Duodenal mucosa (tissue), 2 donors: ENCODE measurements at regions not wholly inside any gene's neighbourhood (a gene's known extent, or its start where the extent isn't known, plus 50 kb on each side); places are given as distances from the start of the nearest gene placed in this dataset.

Source experiments
- H3K27ac ChIP-seq: one replicate; pipeline ENCODE4 v1.7.0; 2013; ENCODE audit warnings: low read depth, low read length
- H3K27me3 ChIP-seq, 2 donors: one replicate each; pipeline ENCODE4 v1.7.0; 2013; ENCODE audit warnings: low read length in 2 of 2, control low read depth in 1 of 2; ENCODE audit not compliant: insufficient read depth in 2 of 2, control insufficient read depth in 1 of 2
- H3K36me3 ChIP-seq, 2 donors: one replicate each; pipeline ENCODE4 v1.7.0; 2013; ENCODE audit warnings: low read length in 2 of 2, control low read depth in 1 of 2; ENCODE audit not compliant: insufficient read depth in 2 of 2, control insufficient read depth in 1 of 2
- H3K4me1 ChIP-seq, 2 donors: one replicate each; pipeline ENCODE4 v1.7.0; 2013; ENCODE audit warnings: low read length in 2 of 2, control low read depth in 1 of 2; ENCODE audit not compliant: insufficient read depth in 2 of 2, control insufficient read depth in 1 of 2
- H3K4me3 ChIP-seq, 2 donors: one replicate each; pipeline ENCODE4 v1.7.0; 2013; ENCODE audit warnings: low read length in 2 of 2, low read depth in 1 of 2
- H3K9ac ChIP-seq, 2 donors: one replicate each; pipeline ENCODE4 v1.7.0; 2013; ENCODE audit warnings: low read length in 2 of 2, low read depth in 1 of 2
- H3K9me3 ChIP-seq, 2 donors: one replicate each; pipeline ENCODE4 v1.7.0; 2013; ENCODE audit warnings: low read length in 2 of 2, control low read depth in 1 of 2; ENCODE audit not compliant: control insufficient read depth in 1 of 2

- Histone ChIP-seq H3K36me3 (no peaks in the 10 kb centered on the region), H3K9me3 (no peaks in the 10 kb centered on the region), H3K4me3 (no peak overlapping the region), H3K4me1 (no peaks in the 10 kb centered on the region), H3K27me3 (no peaks in the 10 kb centered on the region), H3K9ac (no peak overlapping the region), H3K27ac (no peak overlapping the region)
Measured at GRCh38 chr14:98580131-98580678, 691.8 kb downstream of the BCL11B start.

GRCh38 chr14:98582276-98582675 lies 689.7 kb downstream of the BCL11B start:
- Histone ChIP-seq H3K27ac (no peak overlapping the region), H3K9ac (no peak overlapping the region), H3K4me3 (no peak overlapping the region), H3K27me3 (no peaks in the 10 kb centered on the region), H3K9me3 (no peaks in the 10 kb centered on the region), H3K4me1 (no peaks in the 10 kb centered on the region), H3K36me3 (no peaks in the 10 kb centered on the region)

GRCh38 chr14:98591161-98591560 lies 680.8 kb downstream of the BCL11B start:
- Histone ChIP-seq H3K27ac (no peak overlapping the region), H3K4me1 (no peaks in the 10 kb centered on the region), H3K27me3 (no peaks in the 10 kb centered on the region), H3K9me3 (no peaks in the 10 kb centered on the region), H3K9ac (no peak overlapping the region), H3K4me3 (no peak overlapping the region), H3K36me3 (no peaks in the 10 kb centered on the region)

- Histone ChIP-seq H3K9me3 (no peaks in the 10 kb centered on the region), H3K27ac (no peak overlapping the region), H3K4me3 (no peak overlapping the region), H3K36me3 (no peaks in the 10 kb centered on the region), H3K27me3 (no peaks in the 10 kb centered on the region), H3K4me1 (no peaks in the 10 kb centered on the region), H3K9ac (no peak overlapping the region)
Measured at GRCh38 chr14:98592611-98593170, 679.3 kb downstream of the BCL11B start.

- no peaks in the 10 kb centered on the region for H3K27me3 ChIP-seq
- H3K27ac ChIP-seq: no peak overlapping the region
- no peaks in the 10 kb centered on the region for H3K9me3 ChIP-seq
- no peaks in the 10 kb centered on the region for H3K4me1 ChIP-seq
- H3K36me3 ChIP-seq: no peaks in the 10 kb centered on the region
- no peak overlapping the region for H3K4me3 ChIP-seq
- H3K9ac ChIP-seq: no peak overlapping the region
Measured at GRCh38 chr14:98593361-98593761, 678.6 kb downstream of the BCL11B start.

GRCh38 chr14:98594156-98594555 lies 677.8 kb downstream of the BCL11B start:
- H3K9me3 ChIP-seq: no peaks in the 10 kb centered on the region
- no peak overlapping the region for H3K27ac ChIP-seq
- H3K9ac ChIP-seq: no peak overlapping the region
- H3K27me3 ChIP-seq: no peaks in the 10 kb centered on the region
- H3K4me3 ChIP-seq: no peak overlapping the region
- H3K4me1 ChIP-seq: no peaks in the 10 kb centered on the region
- no peaks in the 10 kb centered on the region for H3K36me3 ChIP-seq

- Histone ChIP-seq H3K27ac (no peak overlapping the region), H3K9me3 (no peaks in the 10 kb centered on the region), H3K27me3 (no peaks in the 10 kb centered on the region), H3K4me3 (no peak overlapping the region), H3K4me1 (no peaks in the 10 kb centered on the region), H3K9ac (no peak overlapping the region), H3K36me3 (no peaks in the 10 kb centered on the region)
Measured at GRCh38 chr14:98598576-98598975, 673.4 kb downstream of the BCL11B start.

GRCh38 chr14:98599082-98599481 lies 672.9 kb downstream of the BCL11B start:
- no peak overlapping the region for H3K9ac ChIP-seq
- no peaks in the 10 kb centered on the region for H3K36me3 ChIP-seq
- H3K27ac ChIP-seq: no peak overlapping the region
- H3K4me1 ChIP-seq: no peaks in the 10 kb centered on the region
- no peaks in the 10 kb centered on the region for H3K9me3 ChIP-seq
- H3K27me3 ChIP-seq: no peaks in the 10 kb centered on the region
- no peak overlapping the region for H3K4me3 ChIP-seq

- no peak overlapping the region for H3K9ac ChIP-seq
- no peak overlapping the region for H3K27ac ChIP-seq
- H3K27me3 ChIP-seq: no peaks in the 10 kb centered on the region
- H3K36me3 ChIP-seq: no peaks in the 10 kb centered on the region
- H3K9me3 ChIP-seq: no peaks in the 10 kb centered on the region
- H3K4me3 ChIP-seq: no peak overlapping the region
- H3K4me1 ChIP-seq: no peaks in the 10 kb centered on the region
Measured at GRCh38 chr14:98602983-98603382, 669.0 kb downstream of the BCL11B start.

GRCh38 chr14:98605043-98605442 lies 667.0 kb downstream of the BCL11B start:
- H3K27ac ChIP-seq: no peak overlapping the region
- H3K27me3 ChIP-seq: no peaks in the 10 kb centered on the region
- H3K4me3 ChIP-seq: no peak overlapping the region
- no peaks in the 10 kb centered on the region for H3K36me3 ChIP-seq
- no peaks in the 10 kb centered on the region for H3K9me3 ChIP-seq
- H3K4me1 ChIP-seq: no peaks in the 10 kb centered on the region
- H3K9ac ChIP-seq: no peak overlapping the region
